ENCODE measurements at regions not wholly inside any gene's neighbourhood (a gene's known extent, or its start where the extent isn't known, plus 50 kb on each side); places are given as distances from the start of the nearest gene placed in this dataset.

GRCh38 chr4:45172636-45173035 is 446.3 kb upstream of the GNPDA2 start:
- Histone ChIP-seq H3K4me3 (no peak overlapping the region), H3K9ac (no peak overlapping the region), H3K27me3 (replicated peaks; ENCODE audit: insufficient read depth) (no peaks in the 10 kb centered on the region), H3K9me2 (ENCODE audit: insufficient read depth) (no peaks in the 10 kb centered on the region), H3K27ac (no peak overlapping the region), H3F3A (ENCODE audit: insufficient read depth) (no peaks in the 10 kb centered on the region), H3K36me3 (ENCODE audit: low read depth) (no peaks in the 10 kb centered on the region), H3K4me1 (ENCODE audit: insufficient read depth) (no peaks in the 10 kb centered on the region), H4K20me1 (ENCODE audit: insufficient read depth) (no peaks in the 10 kb centered on the region), H3K79me2 (ENCODE audit: insufficient read depth) (no peaks in the 10 kb centered on the region), H3K4me2 (ENCODE audit: unreplicated experiment) (no peak overlapping the region), H3K9me3 (ENCODE audit: low read depth) (no peaks in the 10 kb centered on the region), H2AFZ (no peak overlapping the region)
- in situ Hi-C loops (cut with MboI): no loop called here
- TF ChIP-seq EZH2phosphoT487 (IDR thresholded peaks at IDR 0.05; ENCODE audit: insufficient read depth, low read depth) (no peak), EZH2 (IDR thresholded peaks at IDR 0.05; ENCODE audit: insufficient read depth, poor library complexity, severe bottlenecking) (no peak)
- 30 to 36% methylated on average over 5 to 6 of the region's 6 CpGs for WGBS, 2 experiments (ENCODE audit: low coverage in 1 of 2, low lambda C conversion rate in 2 of 2, missing lambda C conversion rate in 2 of 2)
- no peak for DNase-seq

GRCh38 chr4:45160951-45161350 is 434.6 kb upstream of the GNPDA2 start:
- WGBS, 2 experiments (ENCODE audit: low coverage in 1 of 2, low lambda C conversion rate in 2 of 2, missing lambda C conversion rate in 2 of 2): 17 to 19% methylated on average over 3 of the region's 3 CpGs
- no peaks in the 10 kb centered on the region for H4K20me1 ChIP-seq (ENCODE audit: insufficient read depth)
- H3K79me2 ChIP-seq (ENCODE audit: insufficient read depth): no peaks in the 10 kb centered on the region
- H3K27ac ChIP-seq: no peak overlapping the region
- no peak overlapping the region for H3K9ac ChIP-seq
- no peaks in the 10 kb centered on the region for H3K36me3 ChIP-seq (ENCODE audit: low read depth)
- in situ Hi-C loops (cut with MboI): no loop called here
- DNase-seq: no peak
- no peaks in the 10 kb centered on the region for H3K9me2 ChIP-seq (ENCODE audit: insufficient read depth)
- no peaks in the 10 kb centered on the region for H3K9me3 ChIP-seq (ENCODE audit: low read depth)
- H3F3A ChIP-seq (ENCODE audit: insufficient read depth): no peaks in the 10 kb centered on the region
- no peaks in the 10 kb centered on the region for H3K27me3 ChIP-seq (replicated peaks; ENCODE audit: insufficient read depth)
- no peak for TF ChIP-seq EZH2 (IDR thresholded peaks at IDR 0.05; ENCODE audit: insufficient read depth, poor library complexity, severe bottlenecking)
- TF ChIP-seq EZH2phosphoT487 (IDR thresholded peaks at IDR 0.05; ENCODE audit: insufficient read depth, low read depth): no peak
- no peaks in the 10 kb centered on the region for H3K4me1 ChIP-seq (ENCODE audit: insufficient read depth)
- H3K4me3 ChIP-seq: no peak overlapping the region
- H3K4me2 ChIP-seq (ENCODE audit: unreplicated experiment): no peak overlapping the region
- H2AFZ ChIP-seq: no peak overlapping the region

GRCh38 chr4:45155081-45155777 is 428.9 kb upstream of the GNPDA2 start:
- WGBS, 2 experiments (ENCODE audit: low coverage in 1 of 2, low lambda C conversion rate in 2 of 2, missing lambda C conversion rate in 2 of 2): 35% methylated on average over 6 of the region's 6 CpGs
- Histone ChIP-seq H3K79me2 (ENCODE audit: insufficient read depth) (no peaks in the 10 kb centered on the region), H3K4me2 (ENCODE audit: unreplicated experiment) (no peak overlapping the region), H3K9me2 (ENCODE audit: insufficient read depth) (no peaks in the 10 kb centered on the region), H3K4me1 (ENCODE audit: insufficient read depth) (no peaks in the 10 kb centered on the region), H3K27me3 (replicated peaks; ENCODE audit: insufficient read depth) (no peaks in the 10 kb centered on the region), H3K9me3 (ENCODE audit: low read depth) (no peaks in the 10 kb centered on the region), H3K4me3 (no peak overlapping the region), H4K20me1 (ENCODE audit: insufficient read depth) (no peaks in the 10 kb centered on the region), H3K36me3 (ENCODE audit: low read depth) (no peaks in the 10 kb centered on the region), H3K9ac (no peak overlapping the region), H3K27ac (no peak overlapping the region), H2AFZ (no peak overlapping the region), H3F3A (ENCODE audit: insufficient read depth) (no peaks in the 10 kb centered on the region)
- no peak for TF ChIP-seq EZH2 (IDR thresholded peaks at IDR 0.05; ENCODE audit: insufficient read depth, poor library complexity, severe bottlenecking)
- TF ChIP-seq EZH2phosphoT487 (IDR thresholded peaks at IDR 0.05; ENCODE audit: insufficient read depth, low read depth): no peak
- in situ Hi-C loops (cut with MboI): no loop called here
- peak; percentile 5 for DNase-seq

GRCh38 chr4:45147866-45148265 is 421.5 kb upstream of the GNPDA2 start:
- H3K4me3 ChIP-seq: no peak overlapping the region
- H3K27ac ChIP-seq: no peak overlapping the region
- H3K9ac ChIP-seq: no peak overlapping the region
- H3K36me3 ChIP-seq (ENCODE audit: low read depth): no peaks in the 10 kb centered on the region
- WGBS, 2 experiments (ENCODE audit: low coverage in 1 of 2, low lambda C conversion rate in 2 of 2, missing lambda C conversion rate in 2 of 2): 12 to 20% methylated on average over 1 of the region's 1 CpG
- DNase-seq: peak; percentile 13
- no peaks in the 10 kb centered on the region for H3K9me2 ChIP-seq (ENCODE audit: insufficient read depth)
- no peaks in the 10 kb centered on the region for H3K9me3 ChIP-seq (ENCODE audit: low read depth)
- no peaks in the 10 kb centered on the region for H3K4me1 ChIP-seq (ENCODE audit: insufficient read depth)
- H3K79me2 ChIP-seq (ENCODE audit: insufficient read depth): no peaks in the 10 kb centered on the region
- H2AFZ ChIP-seq: no peak overlapping the region
- no peaks in the 10 kb centered on the region for H4K20me1 ChIP-seq (ENCODE audit: insufficient read depth)
- H3F3A ChIP-seq (ENCODE audit: insufficient read depth): no peaks in the 10 kb centered on the region
- no peaks in the 10 kb centered on the region for H3K27me3 ChIP-seq (replicated peaks; ENCODE audit: insufficient read depth)
- no peak for TF ChIP-seq EZH2 (IDR thresholded peaks at IDR 0.05; ENCODE audit: insufficient read depth, poor library complexity, severe bottlenecking)
- TF ChIP-seq EZH2phosphoT487 (IDR thresholded peaks at IDR 0.05; ENCODE audit: insufficient read depth, low read depth): no peak
- in situ Hi-C loops (cut with MboI): no loop called here
- no peak overlapping the region for H3K4me2 ChIP-seq (ENCODE audit: unreplicated experiment)
